WTC11 (cell line): ENCODE measurements at regions not wholly inside any gene's neighbourhood (a gene's known extent, or its start where the extent isn't known, plus 50 kb on each side); places are given as distances from the start of the nearest gene placed in this dataset.

Source experiments
- ATAC-seq: fragments of 200-7000 bp; cut with Tn5 transposase; 2 replicates; pipeline ENCODE4 v1.10.0; 2021; ENCODE audit warnings: mild to moderate bottlenecking, moderate library complexity
- CTCF ChIA-PET: fragments of 300-600 bp; sonication (Branson Sonifier 250); formaldehyde crosslinking; loops from one replicate; lab custom pipeline; 2021; ENCODE audit warnings: antibody characterized with exemption; lab: Charles Lee
- POLR2A ChIA-PET: fragments of 350-600 bp; sonication (Branson Sonifier 250); formaldehyde crosslinking; loops from one replicate; lab custom pipeline; 2021; ENCODE audit warnings: antibody characterized with exemption; lab: Charles Lee
- DNase-seq: peaks from one replicate; pipeline ENCODE4 v3.0.0; 2021; ENCODE audit warnings: low spot score
- H3K27ac Mint-ChIP-seq: 2 replicates; pipeline ENCODE4 v1.8.0; 2021; ENCODE audit warnings: mixed read lengths
- H3K27me3 Mint-ChIP-seq: 2 replicates; pipeline ENCODE4 v1.8.0; 2021; ENCODE audit warnings: low read depth, mild to moderate bottlenecking, moderate library complexity, mixed read lengths
- H3K36me3 Mint-ChIP-seq: 2 replicates; pipeline ENCODE4 v1.8.0; 2021; ENCODE audit warnings: mixed read lengths
- H3K4me1 Mint-ChIP-seq: 2 replicates; pipeline ENCODE4 v1.8.0; 2022; ENCODE audit warnings: mixed read lengths
- H3K4me3 Mint-ChIP-seq: 2 replicates; pipeline ENCODE4 v1.8.0; 2021; ENCODE audit warnings: mild to moderate bottlenecking, moderate library complexity, mixed read lengths
- H3K9me3 Mint-ChIP-seq: 2 replicates; pipeline ENCODE4 v1.8.0; 2021; ENCODE audit warnings: mixed read lengths
- AFF4 ChIP-seq: sonication (generic); formaldehyde crosslinking; IDR thresholded peaks from 2 replicates; pipeline ENCODE4 v1.8.1; 2023; ENCODE audit warnings: mild to moderate bottlenecking, missing genetic modification reagents, borderline replicate concordance
- CTCF ChIP-seq: fragments of 200-600 bp; IDR thresholded peaks from 2 replicates; pipeline ENCODE4 v1.8.0; 2022; ENCODE audit warnings: antibody characterized with exemption
- ELF4 ChIP-seq: sonication (generic); formaldehyde crosslinking; IDR thresholded peaks from 2 replicates; pipeline ENCODE4 v1.8.1; 2022; ENCODE audit warnings: low read depth, mild to moderate bottlenecking, moderate library complexity, missing genetic modification reagents
- GRHL2 ChIP-seq: fragments of 250-450 bp; sonication (Bioruptor Pico); IDR thresholded peaks from 2 replicates; pipeline ENCODE4 v1.8.0; 2022; ENCODE audit warnings: mild to moderate bottlenecking, moderate library complexity; ENCODE audit not compliant: insufficient replicate concordance, severe bottlenecking
- MLX ChIP-seq: sonication (generic); formaldehyde crosslinking; IDR thresholded peaks from 2 replicates; pipeline ENCODE4 v1.8.1; 2023; ENCODE audit warnings: mild to moderate bottlenecking, missing genetic modification reagents, moderate library complexity
- MXD4 ChIP-seq: fragments of 250-450 bp; sonication (Bioruptor Pico); IDR thresholded peaks from 2 replicates; pipeline ENCODE4 v1.8.0; 2021; ENCODE audit warnings: mild to moderate bottlenecking, moderate library complexity, borderline replicate concordance
- ZSCAN18 ChIP-seq: fragments of 250-450 bp; sonication (Bioruptor Pico); IDR thresholded peaks from 2 replicates; pipeline ENCODE4 v2.1.2; 2022; ENCODE audit warnings: mild to moderate bottlenecking, moderate library complexity
- TF ChIP-seq, protein P1 (sequence below): sonication (generic); formaldehyde crosslinking; IDR thresholded peaks from 2 replicates; pipeline ENCODE4 v1.8.0; 2022; ENCODE audit warnings: mild to moderate bottlenecking, missing genetic modification reagents
- TF ChIP-seq, protein P2 (sequence below): fragments of 250-450 bp; sonication (Bioruptor Pico); conservative IDR thresholded peaks from 2 replicates; pipeline ENCODE4 v1.9.0; 2021; ENCODE audit warnings: mild to moderate bottlenecking
- TF ChIP-seq, protein P3 (sequence below): sonication (generic); formaldehyde crosslinking; IDR thresholded peaks from 2 replicates; pipeline ENCODE4 v1.8.0; 2022; ENCODE audit warnings: missing genetic modification reagents
- TF ChIP-seq, protein P4 (sequence below): sonication (generic); formaldehyde crosslinking; IDR thresholded peaks from 2 replicates; pipeline ENCODE4 v1.8.0; 2022; ENCODE audit warnings: mild to moderate bottlenecking, missing genetic modification reagents

DNA sequence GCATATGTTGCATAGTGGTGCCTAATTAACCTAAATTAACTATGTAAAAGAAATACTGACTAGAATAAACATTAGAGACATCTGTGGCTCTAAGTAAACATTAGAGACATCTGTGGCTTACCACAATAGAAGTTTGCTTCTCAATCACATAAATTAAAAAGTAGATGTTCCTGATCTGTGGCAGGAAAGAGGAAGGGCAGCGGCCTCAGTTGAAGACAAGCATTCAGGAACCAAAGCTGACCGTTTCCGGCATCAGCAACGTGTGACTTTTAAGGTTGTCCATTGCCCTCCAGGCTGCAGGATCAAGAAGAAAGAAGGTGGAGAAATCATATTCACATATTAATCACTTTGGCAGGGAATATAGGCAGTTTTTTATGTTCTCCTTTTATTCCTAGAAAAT, 336.3 kb upstream of the TRAM1L1 start:
- DNase-seq (no peak), ATAC-seq (no peak)
- Mint-ChIP-seq H3K4me1 (no peaks in the 10 kb centered on the region), H3K27me3 (no peaks in the 10 kb centered on the region), H3K4me3 (no peak overlapping the region), H3K27ac (no peak overlapping the region), H3K36me3 (no peaks in the 10 kb centered on the region), H3K9me3 (no peaks in the 10 kb centered on the region)
- TF ChIP-seq, protein P1, sequence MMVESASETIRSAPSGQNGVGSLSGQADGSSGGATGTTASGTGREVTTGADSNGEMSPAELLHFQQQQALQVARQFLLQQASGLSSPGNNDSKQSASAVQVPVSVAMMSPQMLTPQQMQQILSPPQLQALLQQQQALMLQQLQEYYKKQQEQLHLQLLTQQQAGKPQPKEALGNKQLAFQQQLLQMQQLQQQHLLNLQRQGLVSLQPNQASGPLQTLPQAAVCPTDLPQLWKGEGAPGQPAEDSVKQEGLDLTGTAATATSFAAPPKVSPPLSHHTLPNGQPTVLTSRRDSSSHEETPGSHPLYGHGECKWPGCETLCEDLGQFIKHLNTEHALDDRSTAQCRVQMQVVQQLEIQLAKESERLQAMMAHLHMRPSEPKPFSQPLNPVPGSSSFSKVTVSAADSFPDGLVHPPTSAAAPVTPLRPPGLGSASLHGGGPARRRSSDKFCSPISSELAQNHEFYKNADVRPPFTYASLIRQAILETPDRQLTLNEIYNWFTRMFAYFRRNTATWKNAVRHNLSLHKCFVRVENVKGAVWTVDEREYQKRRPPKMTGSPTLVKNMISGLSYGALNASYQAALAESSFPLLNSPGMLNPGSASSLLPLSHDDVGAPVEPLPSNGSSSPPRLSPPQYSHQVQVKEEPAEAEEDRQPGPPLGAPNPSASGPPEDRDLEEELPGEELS (CRISPR knock-in tag): no peak
- TF ChIP-seq, protein P2, sequence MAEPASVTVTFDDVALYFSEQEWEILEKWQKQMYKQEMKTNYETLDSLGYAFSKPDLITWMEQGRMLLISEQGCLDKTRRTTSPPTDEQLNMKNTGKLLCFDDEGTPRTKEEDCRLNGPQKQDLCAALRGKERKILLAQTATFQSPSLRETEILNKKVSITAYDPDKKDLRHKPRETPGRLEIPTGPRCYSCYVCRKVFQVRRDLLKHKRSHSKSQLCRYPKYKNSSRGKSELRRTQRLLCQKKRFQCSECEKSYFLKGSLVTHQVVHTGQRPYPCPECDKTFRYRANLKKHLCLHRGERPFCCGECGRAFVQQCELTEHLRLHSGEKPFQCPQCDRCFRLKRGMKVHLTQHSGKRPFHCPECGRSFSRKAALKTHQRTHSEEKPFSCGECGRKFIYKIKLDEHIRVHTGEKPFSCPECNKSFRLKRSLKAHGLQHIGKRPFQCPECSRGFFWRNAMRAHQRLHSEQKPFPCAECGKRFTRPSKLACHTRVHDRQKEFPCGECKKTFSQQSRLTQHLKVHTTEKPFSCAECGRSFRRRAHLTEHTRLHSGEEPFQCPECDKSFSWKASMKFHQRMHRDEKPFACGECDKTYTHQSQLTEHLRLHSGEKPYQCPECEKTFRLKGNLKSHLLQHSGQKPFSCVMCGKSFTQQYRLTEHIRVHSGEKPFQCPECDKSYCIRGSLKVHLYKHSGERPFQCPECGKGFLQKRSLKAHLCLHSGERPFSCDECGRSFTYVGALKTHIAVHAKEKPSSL (CRISPR knock-in tag): no peak
- no peak for TF ChIP-seq GRHL2 (CRISPR knock-in tag)
- TF ChIP-seq MLX (CRISPR knock-in tag): no peak
- ChIA-PET CTCF (no interaction called here), POLR2A (no interaction called here)

GRCh38 chr4:117422297-117422696, 336.9 kb upstream of the TRAM1L1 start:
- ATAC-seq: no peak
- ChIA-PET CTCF (no interaction called here), POLR2A (no interaction called here)
- Mint-ChIP-seq H3K9me3 (no peaks in the 10 kb centered on the region), H3K4me1 (no peaks in the 10 kb centered on the region), H3K36me3 (no peaks in the 10 kb centered on the region), H3K27ac (no peak overlapping the region), H3K27me3 (no peaks in the 10 kb centered on the region), H3K4me3 (no peak overlapping the region)
- TF ChIP-seq, protein P3, sequence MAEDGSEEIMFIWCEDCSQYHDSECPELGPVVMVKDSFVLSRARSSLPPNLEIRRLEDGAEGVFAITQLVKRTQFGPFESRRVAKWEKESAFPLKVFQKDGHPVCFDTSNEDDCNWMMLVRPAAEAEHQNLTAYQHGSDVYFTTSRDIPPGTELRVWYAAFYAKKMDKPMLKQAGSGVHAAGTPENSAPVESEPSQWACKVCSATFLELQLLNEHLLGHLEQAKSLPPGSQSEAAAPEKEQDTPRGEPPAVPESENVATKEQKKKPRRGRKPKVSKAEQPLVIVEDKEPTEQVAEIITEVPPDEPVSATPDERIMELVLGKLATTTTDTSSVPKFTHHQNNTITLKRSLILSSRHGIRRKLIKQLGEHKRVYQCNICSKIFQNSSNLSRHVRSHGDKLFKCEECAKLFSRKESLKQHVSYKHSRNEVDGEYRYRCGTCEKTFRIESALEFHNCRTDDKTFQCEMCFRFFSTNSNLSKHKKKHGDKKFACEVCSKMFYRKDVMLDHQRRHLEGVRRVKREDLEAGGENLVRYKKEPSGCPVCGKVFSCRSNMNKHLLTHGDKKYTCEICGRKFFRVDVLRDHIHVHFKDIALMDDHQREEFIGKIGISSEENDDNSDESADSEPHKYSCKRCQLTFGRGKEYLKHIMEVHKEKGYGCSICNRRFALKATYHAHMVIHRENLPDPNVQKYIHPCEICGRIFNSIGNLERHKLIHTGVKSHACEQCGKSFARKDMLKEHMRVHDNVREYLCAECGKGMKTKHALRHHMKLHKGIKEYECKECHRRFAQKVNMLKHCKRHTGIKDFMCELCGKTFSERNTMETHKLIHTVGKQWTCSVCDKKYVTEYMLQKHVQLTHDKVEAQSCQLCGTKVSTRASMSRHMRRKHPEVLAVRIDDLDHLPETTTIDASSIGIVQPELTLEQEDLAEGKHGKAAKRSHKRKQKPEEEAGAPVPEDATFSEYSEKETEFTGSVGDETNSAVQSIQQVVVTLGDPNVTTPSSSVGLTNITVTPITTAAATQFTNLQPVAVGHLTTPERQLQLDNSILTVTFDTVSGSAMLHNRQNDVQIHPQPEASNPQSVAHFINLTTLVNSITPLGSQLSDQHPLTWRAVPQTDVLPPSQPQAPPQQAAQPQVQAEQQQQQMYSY (CRISPR knock-in tag): no peak
- no peak for DNase-seq

GRCh38 chr4:117425636-117426035, 340.3 kb upstream of the TRAM1L1 start:
- H3K27ac Mint-ChIP-seq: no peak overlapping the region
- POLR2A ChIA-PET: no interaction called here
- H3K9me3 Mint-ChIP-seq: peaks cover 26% of the 10 kb centered on the region
- CTCF ChIA-PET: no interaction called here
- ATAC-seq: no peak
- H3K36me3 Mint-ChIP-seq: 0 out of 2 replicates have a peak, but pooled peaks cover 3% of the 10 kb centered on the region
- DNase-seq: no peak
- H3K4me3 Mint-ChIP-seq: no peak overlapping the region
- H3K27me3 Mint-ChIP-seq: no peaks in the 10 kb centered on the region
- H3K4me1 Mint-ChIP-seq: no peaks in the 10 kb centered on the region
- TF ChIP-seq, protein P2 (CRISPR knock-in tag): no peak
- TF ChIP-seq ELF4 (CRISPR knock-in tag) (no peak), MXD4 (CRISPR knock-in tag) (no peak), AFF4 (CRISPR knock-in tag) (no peak), CTCF (no peak), ZSCAN18 (no peak)
- TF ChIP-seq, protein P4, sequence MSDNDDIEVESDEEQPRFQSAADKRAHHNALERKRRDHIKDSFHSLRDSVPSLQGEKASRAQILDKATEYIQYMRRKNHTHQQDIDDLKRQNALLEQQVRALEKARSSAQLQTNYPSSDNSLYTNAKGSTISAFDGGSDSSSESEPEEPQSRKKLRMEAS (CRISPR knock-in tag): no peak
